ENCODE measurements at regions not wholly inside any gene's neighbourhood (a gene's known extent, or its start where the extent isn't known, plus 50 kb on each side); places are given as distances from the start of the nearest gene placed in this dataset.

- DNase-seq (ENCODE audit: low read depth), result no peak
Measured at GRCh38 chr6:1201547-1202200, 110.2 kb upstream of the FOXQ1 start.

- DNase-seq (ENCODE audit: low read depth), result peak; percentile 44
Measured at GRCh38 chr6:1200409-1201101, 111.3 kb upstream of the FOXQ1 start.

- no peak for DNase-seq (ENCODE audit: low read depth)
Measured at GRCh38 chr6:1200081-1200408, 111.9 kb upstream of the FOXQ1 start.

- DNase-seq (ENCODE audit: low read depth), result no peak
Measured at GRCh38 chr6:1197309-1197708, 114.6 kb upstream of the FOXQ1 start.

GRCh38 chr6:1191141-1191630, 120.7 kb upstream of the FOXQ1 start:
- no peak for DNase-seq (ENCODE audit: low read depth)

GRCh38 chr6:1190366-1190765, 121.5 kb upstream of the FOXQ1 start:
- DNase-seq (ENCODE audit: low read depth), result peak; percentile 89

- DNase-seq (ENCODE audit: low read depth), result no peak
Measured at GRCh38 chr6:1188199-1188598, 123.7 kb upstream of the FOXQ1 start.

- no peak for DNase-seq (ENCODE audit: low read depth)
Measured at GRCh38 chr6:1187293-1188131, 124.4 kb upstream of the FOXQ1 start.

- no peak for DNase-seq (ENCODE audit: low read depth)
Measured at GRCh38 chr6:1184318-1184717, 127.6 kb upstream of the FOXQ1 start.

- no peak for DNase-seq (ENCODE audit: low read depth)
Measured at GRCh38 chr6:1182722-1183521, 129.0 kb upstream of the FOXQ1 start.

- DNase-seq (ENCODE audit: low read depth), result no peak
Measured at GRCh38 chr6:1181939-1182605, 129.8 kb upstream of the FOXQ1 start.

- no peak for DNase-seq (ENCODE audit: low read depth)
Measured at GRCh38 chr6:1179571-1180459, 132.1 kb upstream of the FOXQ1 start.

- no peak for DNase-seq (ENCODE audit: low read depth)
Measured at GRCh38 chr6:1178590-1178989, 133.3 kb upstream of the FOXQ1 start.

- no peak for DNase-seq (ENCODE audit: low read depth)
Measured at GRCh38 chr6:1176567-1176966, 135.3 kb upstream of the FOXQ1 start.

- no peak for DNase-seq (ENCODE audit: low read depth)
Measured at GRCh38 chr6:1175877-1176276, 136.0 kb upstream of the FOXQ1 start.

GRCh38 chr6:1170794-1171193, 141.1 kb upstream of the FOXQ1 start:
- DNase-seq (ENCODE audit: low read depth), result no peak

- DNase-seq (ENCODE audit: low read depth), result no peak
Measured at GRCh38 chr6:1164600-1164999, 147.3 kb upstream of the FOXQ1 start.

- DNase-seq (ENCODE audit: low read depth), result no peak
Measured at GRCh38 chr6:1163501-1163900, 148.4 kb upstream of the FOXQ1 start.

- no peak for DNase-seq (ENCODE audit: low read depth)
Measured at GRCh38 chr6:1162367-1163275, 149.3 kb upstream of the FOXQ1 start.

Data from GM04503 (cell line).